Neural cell (in vitro differentiated cells): ENCODE measurements at regions not wholly inside any gene's neighbourhood (a gene's known extent, or its start where the extent isn't known, plus 50 kb on each side); places are given as distances from the start of the nearest gene placed in this dataset.

Experiments used
- H2AFZ ChIP-seq: fragments of 200-600, 300-800 bp; sonication (generic), shearing (Covaris generic); 2 replicates; pipeline ENCODE4 v1.6.0; 2014; ENCODE audit warnings: low read depth, mild to moderate bottlenecking, antibody characterized with exemption, low read length, moderate library complexity
- H3F3A ChIP-seq: fragments of 200-600 bp; shearing (Covaris generic); 2 replicates; pipeline ENCODE4 v1.6.1; 2016; ENCODE audit warnings: mild to moderate bottlenecking, moderate library complexity, mixed read lengths, antibody characterized with exemption, low read length; ENCODE audit not compliant: insufficient read depth, poor library complexity, severe bottlenecking
- H3K27ac ChIP-seq: fragments of 200-600, 300-800 bp; sonication (generic), shearing (Covaris generic); 2 replicates; pipeline ENCODE4 v1.5.1; 2014; ENCODE audit warnings: mild to moderate bottlenecking, low read length, moderate library complexity
- H3K27me3 ChIP-seq: fragments of 300-800, 200-600 bp; sonication (generic), shearing (Covaris generic); 2 replicates; pipeline ENCODE4 v1.6.0; 2014; ENCODE audit warnings: mild to moderate bottlenecking, low read depth, low read length, moderate library complexity; ENCODE audit not compliant: insufficient read depth
- H3K36me3 ChIP-seq: fragments of 300-800, 200-600 bp; sonication (generic), shearing (Covaris generic); 2 replicates; pipeline ENCODE4 v1.5.1; 2014; ENCODE audit warnings: mild to moderate bottlenecking, antibody characterized with exemption, low read length, moderate library complexity; ENCODE audit not compliant: insufficient read depth
- H3K4me2 ChIP-seq: fragments of 300-800, 200-600 bp; sonication (generic), shearing (Covaris generic); 2 replicates; pipeline ENCODE4 v1.6.0; 2014; ENCODE audit warnings: mild to moderate bottlenecking, low read length
- H3K4me3 ChIP-seq: fragments of 300-800, 200-600 bp; sonication (generic), shearing (Covaris generic); 2 replicates; pipeline ENCODE4 v1.5.1; 2014; ENCODE audit warnings: mild to moderate bottlenecking, low read length, moderate library complexity
- H3K79me2 ChIP-seq: fragments of 200-600 bp; shearing (Covaris generic); replicated peaks from 2 replicates; pipeline ENCODE4 v1.6.0; 2014; ENCODE audit warnings: mild to moderate bottlenecking, low read length, moderate library complexity; ENCODE audit not compliant: insufficient read depth
- H3K9ac ChIP-seq: fragments of 300-800, 200-600 bp; sonication (generic), shearing (Covaris generic); 2 replicates; pipeline ENCODE4 v1.6.1; 2016; ENCODE audit warnings: mild to moderate bottlenecking, low read length, mixed read lengths
- H3K9me2 ChIP-seq: fragments of 200-600 bp; shearing (Covaris generic); 2 replicates; pipeline ENCODE4 v1.6.1; 2016; ENCODE audit warnings: mild to moderate bottlenecking, low read length, mixed read lengths; ENCODE audit not compliant: insufficient read depth
- H3K9me3 ChIP-seq: fragments of 200-600, 300-800 bp; sonication (generic), shearing (Covaris generic); 2 replicates; pipeline ENCODE4 v1.6.1; 2016; ENCODE audit warnings: mild to moderate bottlenecking, mixed run types, low read length, moderate library complexity, mixed read lengths
- H4K20me1 ChIP-seq: fragments of 200-600 bp; shearing (Covaris generic); 2 replicates; pipeline ENCODE4 v1.6.1; 2016; ENCODE audit warnings: mild to moderate bottlenecking, mixed run types; ENCODE audit not compliant: insufficient read depth
- EP300 ChIP-seq: fragments of 450-650 bp; conservative IDR thresholded peaks from 2 replicates; pipeline ENCODE4 v1.6.1; 2014; ENCODE audit warnings: antibody characterized with exemption, mild to moderate bottlenecking, moderate library complexity; ENCODE audit not compliant: poor library complexity, severe bottlenecking
- EZH2 ChIP-seq: fragments of 200-600, 300-800 bp; shearing (Covaris generic), sonication (generic); IDR thresholded peaks from 2 replicates; pipeline ENCODE4 v1.6.1; 2014; ENCODE audit warnings: antibody characterized with exemption, low read length, borderline replicate concordance, mild to moderate bottlenecking; ENCODE audit not compliant: insufficient read depth, poor library complexity, severe bottlenecking
- MXI1 ChIP-seq: fragments of 450-650 bp; conservative IDR thresholded peaks from 2 replicates; pipeline ENCODE4 v1.6.1; 2014; ENCODE audit warnings: antibody characterized with exemption, mild to moderate bottlenecking; ENCODE audit not compliant: poor library complexity, severe bottlenecking
- POLR2AphosphoS5 ChIP-seq: IDR thresholded peaks from 2 replicates; pipeline ENCODE4 v1.6.1; 2012
- RAD21 ChIP-seq: fragments of 450-650 bp; conservative IDR thresholded peaks from 2 replicates; pipeline ENCODE4 v1.6.1; 2014; ENCODE audit warnings: antibody characterized with exemption, mild to moderate bottlenecking, moderate library complexity
- REST ChIP-seq: IDR thresholded peaks from 2 replicates; pipeline ENCODE4 v1.6.1; 2012; ENCODE audit warnings: borderline replicate concordance
- SMC3 ChIP-seq: fragments of 450-650 bp; conservative IDR thresholded peaks from 2 replicates; pipeline ENCODE4 v1.6.1; 2014; ENCODE audit warnings: antibody characterized with exemption, mild to moderate bottlenecking, moderate library complexity; ENCODE audit not compliant: poor library complexity
- TAF1 ChIP-seq: IDR thresholded peaks from 2 replicates; pipeline ENCODE4 v1.6.1; 2012; ENCODE audit warnings: low read depth
- TF ChIP-seq, protein P1 (sequence below): fragments of 450-650 bp; IDR thresholded peaks from 2 replicates; pipeline ENCODE4 v1.5.1; 2014; ENCODE audit warnings: antibody characterized with exemption, mild to moderate bottlenecking, moderate library complexity; ENCODE audit not compliant: poor library complexity, severe bottlenecking

GRCh38 chr5:135097390-135097789 lies 63.4 kb upstream of the PITX1 start:
- H4K20me1 ChIP-seq = no peaks in the 10 kb centered on the region
- H3K36me3 ChIP-seq = no peaks in the 10 kb centered on the region
- H3K9me2 ChIP-seq = no peaks in the 10 kb centered on the region
- no peak overlapping the region for H3K4me2 ChIP-seq
- H2AFZ ChIP-seq = no peak overlapping the region
- no peaks in the 10 kb centered on the region for H3K9me3 ChIP-seq
- no peak overlapping the region for H3K27ac ChIP-seq
- no peaks in the 10 kb centered on the region for H3F3A ChIP-seq
- H3K4me3 ChIP-seq = no peak overlapping the region
- H3K9ac ChIP-seq = no peak overlapping the region
- no peak for TF ChIP-seq REST
- TF ChIP-seq POLR2AphosphoS5 = no peak
- TF ChIP-seq EZH2 = no peak
- TF ChIP-seq EP300 = no peak
- no peak for TF ChIP-seq RAD21
- TF ChIP-seq, protein P1, sequence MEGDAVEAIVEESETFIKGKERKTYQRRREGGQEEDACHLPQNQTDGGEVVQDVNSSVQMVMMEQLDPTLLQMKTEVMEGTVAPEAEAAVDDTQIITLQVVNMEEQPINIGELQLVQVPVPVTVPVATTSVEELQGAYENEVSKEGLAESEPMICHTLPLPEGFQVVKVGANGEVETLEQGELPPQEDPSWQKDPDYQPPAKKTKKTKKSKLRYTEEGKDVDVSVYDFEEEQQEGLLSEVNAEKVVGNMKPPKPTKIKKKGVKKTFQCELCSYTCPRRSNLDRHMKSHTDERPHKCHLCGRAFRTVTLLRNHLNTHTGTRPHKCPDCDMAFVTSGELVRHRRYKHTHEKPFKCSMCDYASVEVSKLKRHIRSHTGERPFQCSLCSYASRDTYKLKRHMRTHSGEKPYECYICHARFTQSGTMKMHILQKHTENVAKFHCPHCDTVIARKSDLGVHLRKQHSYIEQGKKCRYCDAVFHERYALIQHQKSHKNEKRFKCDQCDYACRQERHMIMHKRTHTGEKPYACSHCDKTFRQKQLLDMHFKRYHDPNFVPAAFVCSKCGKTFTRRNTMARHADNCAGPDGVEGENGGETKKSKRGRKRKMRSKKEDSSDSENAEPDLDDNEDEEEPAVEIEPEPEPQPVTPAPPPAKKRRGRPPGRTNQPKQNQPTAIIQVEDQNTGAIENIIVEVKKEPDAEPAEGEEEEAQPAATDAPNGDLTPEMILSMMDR = no peak
- TF ChIP-seq MXI1 = no peak
- no peak for TF ChIP-seq TAF1
- no peak for TF ChIP-seq SMC3
- H3K79me2 ChIP-seq = no peaks in the 10 kb centered on the region
- no peaks in the 10 kb centered on the region for H3K27me3 ChIP-seq

DNA sequence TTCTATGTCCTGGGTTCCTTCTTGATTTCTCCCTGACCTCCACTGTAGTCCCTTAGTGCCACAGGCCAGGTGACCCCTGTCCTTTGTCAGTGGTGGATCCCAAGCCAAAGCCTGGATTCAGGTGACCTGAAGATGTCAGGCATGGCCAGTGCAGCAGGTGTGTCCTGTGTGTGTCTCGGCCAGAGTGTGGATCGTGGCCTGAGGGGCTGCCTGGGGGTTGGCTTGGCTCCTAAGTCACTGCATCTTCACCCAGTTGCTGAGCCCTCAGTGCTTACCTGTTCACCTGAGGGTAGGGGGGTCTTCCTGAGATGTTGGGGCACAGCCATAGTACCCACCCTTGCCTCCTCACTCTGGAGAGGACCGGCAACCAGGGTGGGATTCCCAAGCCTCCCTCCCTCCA lies 61.8 kb upstream of the PITX1 start:
- Histone ChIP-seq H3K4me2 (no peak overlapping the region), H3K9ac (no peak overlapping the region), H3K27ac (no peak overlapping the region), H3K36me3 (no peaks in the 10 kb centered on the region), H3K79me2 (no peaks in the 10 kb centered on the region), H3F3A (no peaks in the 10 kb centered on the region), H3K9me2 (no peaks in the 10 kb centered on the region), H4K20me1 (no peaks in the 10 kb centered on the region), H3K4me3 (no peak overlapping the region), H2AFZ (no peak overlapping the region), H3K27me3 (no peaks in the 10 kb centered on the region), H3K9me3 (no peaks in the 10 kb centered on the region)
- TF ChIP-seq MXI1 (no peak), SMC3 (no peak), TAF1 (no peak), EZH2 (no peak), REST (no peak), EP300 (no peak), POLR2AphosphoS5 (no peak), RAD21 (no peak)
- TF ChIP-seq, protein P1 = no peak
